ENCODE measurements at regions not wholly inside any gene's neighbourhood (a gene's known extent, or its start where the extent isn't known, plus 50 kb on each side); places are given as distances from the start of the nearest gene placed in this dataset.
"Not testable (repeated sequence)": the region's sequence is repeated elsewhere in the genome, so short reads cannot be mapped to it uniquely, and the experiment has no call there.

GRCh38 chrY:8004196-8004595 is 1092.6 kb upstream of the AMELY start:
- intact Hi-C loops (cut with DNase I; ENCODE audit: low total_unique reads) = no loop called here
- 80% methylated on average over 2 of the region's 3 CpGs; no CpG with 5 or more reads in 1 of the 2 donors for WGBS, 2 donors (ENCODE audit: low coverage in 1 of 2)

GRCh38 chrY:7996726-7997125 is 1085.2 kb upstream of the AMELY start:
- Histone ChIP-seq H3K9me3 (no peaks in the 10 kb centered on the region), H3K4me3 (no peak overlapping the region), H3K4me1 (no peaks in the 10 kb centered on the region), H3K27ac (no peak overlapping the region), H3K27me3 (no peaks in the 10 kb centered on the region), H3K36me3 (no peaks in the 10 kb centered on the region)
- 88% methylated on average over 1 of the region's 2 CpGs; no CpG with 5 or more reads in 1 of the 2 donors for WGBS, 2 donors (ENCODE audit: low coverage in 1 of 2)
- in situ Hi-C loops (cut with MboI; ENCODE audit: low pct_ligation_motif_present in 1 of 4, low pct_unique_long_range_greater_than_20kb in 1 of 4, low sequenced_read_pairs in 3 of 4) (no loop called here), intact Hi-C loops (cut with DNase I; ENCODE audit: low total_unique reads) (no loop called here)
- TF ChIP-seq POLR2A (IDR thresholded peaks at IDR 0.05) = no peak
- no peak for TF ChIP-seq POLR2AphosphoS5 (IDR thresholded peaks at IDR 0.05)
- no peak for TF ChIP-seq CTCF (IDR thresholded peaks at IDR 0.05)
- TF ChIP-seq EP300 (IDR thresholded peaks at IDR 0.05; ENCODE audit: low read depth) = no peak
- DNase-seq = no peak

More at GRCh38 chrY:8004196-8004595, 1092.6 kb upstream of the AMELY start:
- H3K9me3 ChIP-seq = no peaks in the 10 kb centered on the region
- no peak overlapping the region for H3K4me3 ChIP-seq
- DNase-seq = no peak
- no peaks in the 10 kb centered on the region for H3K27me3 ChIP-seq
- in situ Hi-C loops (cut with MboI; ENCODE audit: low pct_ligation_motif_present in 1 of 4, low pct_unique_long_range_greater_than_20kb in 1 of 4, low sequenced_read_pairs in 3 of 4) = no loop called here
- H3K36me3 ChIP-seq = no peaks in the 10 kb centered on the region
- H3K4me1 ChIP-seq = no peaks in the 10 kb centered on the region
- no peak overlapping the region for H3K27ac ChIP-seq
- no peak for TF ChIP-seq CTCF (IDR thresholded peaks at IDR 0.05)
- TF ChIP-seq EP300 (IDR thresholded peaks at IDR 0.05; ENCODE audit: low read depth) = no peak
- no peak for TF ChIP-seq POLR2A (IDR thresholded peaks at IDR 0.05)
- TF ChIP-seq POLR2AphosphoS5 (IDR thresholded peaks at IDR 0.05) = no peak

GRCh38 chrY:7994781-7995180 is 1083.2 kb upstream of the AMELY start:
- H3K27ac ChIP-seq; H3K27me3 ChIP-seq; H3K4me1 ChIP-seq; H3K4me3 ChIP-seq; DNase-seq; in situ Hi-C loops (cut with MboI; ENCODE audit: low pct_ligation_motif_present in 1 of 4, low pct_unique_long_range_greater_than_20kb in 1 of 4, low sequenced_read_pairs in 3 of 4); intact Hi-C loops (cut with DNase I; ENCODE audit: low total_unique reads); H3K36me3 ChIP-seq; H3K9me3 ChIP-seq: not testable (repeated sequence)
- WGBS, 2 donors (ENCODE audit: low coverage in 1 of 2) = 83% methylated on average over 1 of the region's 2 CpGs; no CpG with 5 or more reads in 1 of the 2 donors

- in situ Hi-C loops (cut with MboI; ENCODE audit: low pct_ligation_motif_present in 1 of 4, low pct_unique_long_range_greater_than_20kb in 1 of 4, low sequenced_read_pairs in 3 of 4) = no loop called here
- WGBS, 2 donors (ENCODE audit: low coverage in 1 of 2) = no CpG with 5 or more reads among the region's 1 CpG
- intact Hi-C loops (cut with DNase I; ENCODE audit: low total_unique reads) = no loop called here
Observed at GRCh38 chrY:7979770-7980169, 1068.2 kb upstream of the AMELY start.

More at GRCh38 chrY:7979770-7980169, 1068.2 kb upstream of the AMELY start:
- Histone ChIP-seq H3K27me3 (no peaks in the 10 kb centered on the region), H3K36me3 (no peaks in the 10 kb centered on the region), H3K4me1 (no peaks in the 10 kb centered on the region), H3K27ac (no peak overlapping the region), H3K9me3 (no peaks in the 10 kb centered on the region), H3K4me3 (no peak overlapping the region)
- TF ChIP-seq POLR2AphosphoS5 (IDR thresholded peaks at IDR 0.05) = no peak
- TF ChIP-seq EP300 (IDR thresholded peaks at IDR 0.05; ENCODE audit: low read depth) = no peak
- no peak for TF ChIP-seq CTCF (IDR thresholded peaks at IDR 0.05)
- TF ChIP-seq POLR2A (IDR thresholded peaks at IDR 0.05) = no peak
- DNase-seq = no peak

Data from transverse colon (tissue), 4 donors.